ENCODE measurements at regions not wholly inside any gene's neighbourhood (a gene's known extent, or its start where the extent isn't known, plus 50 kb on each side); places are given as distances from the start of the nearest gene placed in this dataset.

- H3K9me2 ChIP-seq (replicated peaks; ENCODE audit: control insufficient read depth, low read length) = no peaks in the 10 kb centered on the region
- H3K9me3 ChIP-seq (ENCODE audit: control insufficient read depth, insufficient read depth, low read length) = no peaks in the 10 kb centered on the region
- H3K36me3 ChIP-seq (ENCODE audit: control insufficient read depth, low read length) = no peaks in the 10 kb centered on the region
- TF ChIP-seq CTCF (IDR thresholded peaks at IDR 0.05; ENCODE audit: low read depth, low read length, poor library complexity, severe bottlenecking) = no peak
- no peak for TF ChIP-seq EZH2phosphoT487 (IDR thresholded peaks at IDR 0.05; ENCODE audit: borderline replicate concordance, low read length)
- H3K79me2 ChIP-seq (ENCODE audit: control insufficient read depth, low read length) = no peaks in the 10 kb centered on the region
- no peaks in the 10 kb centered on the region for H3F3A ChIP-seq (ENCODE audit: control insufficient read depth, insufficient read depth)
- no peaks in the 10 kb centered on the region for H3K27me3 ChIP-seq (ENCODE audit: control insufficient read depth, low read length)
- H3K4me3 ChIP-seq (ENCODE audit: low read length) = no peak overlapping the region
- no peaks in the 10 kb centered on the region for H4K20me1 ChIP-seq (ENCODE audit: control insufficient read depth, insufficient read depth, low read depth, low read length)
- no peak overlapping the region for H3K27ac ChIP-seq (ENCODE audit: low read depth, low read length)
- no peak overlapping the region for H3K4me2 ChIP-seq (ENCODE audit: low read length)
- H3K4me1 ChIP-seq (ENCODE audit: control insufficient read depth, low read length) = no peaks in the 10 kb centered on the region
Measured at GRCh38 chr5:68465934-68466551, 250.5 kb downstream of the PIK3R1 start.

GRCh38 chr5:68467208-68467607 lies 251.7 kb downstream of the PIK3R1 start:
- Histone ChIP-seq H3K4me1 (ENCODE audit: control insufficient read depth, low read length) (no peaks in the 10 kb centered on the region), H3K79me2 (ENCODE audit: control insufficient read depth, low read length) (no peaks in the 10 kb centered on the region), H3K9me2 (replicated peaks; ENCODE audit: control insufficient read depth, low read length) (no peaks in the 10 kb centered on the region), H4K20me1 (ENCODE audit: control insufficient read depth, insufficient read depth, low read depth, low read length) (no peaks in the 10 kb centered on the region), H3F3A (ENCODE audit: control insufficient read depth, insufficient read depth) (no peaks in the 10 kb centered on the region), H3K36me3 (ENCODE audit: control insufficient read depth, low read length) (no peaks in the 10 kb centered on the region), H3K9me3 (ENCODE audit: control insufficient read depth, insufficient read depth, low read length) (no peaks in the 10 kb centered on the region), H3K4me3 (ENCODE audit: low read length) (no peak overlapping the region), H3K4me2 (ENCODE audit: low read length) (no peak overlapping the region), H3K27ac (ENCODE audit: low read depth, low read length) (no peak overlapping the region), H3K27me3 (ENCODE audit: control insufficient read depth, low read length) (no peaks in the 10 kb centered on the region)
- no peak for TF ChIP-seq EZH2phosphoT487 (IDR thresholded peaks at IDR 0.05; ENCODE audit: borderline replicate concordance, low read length)
- TF ChIP-seq CTCF (IDR thresholded peaks at IDR 0.05; ENCODE audit: low read depth, low read length, poor library complexity, severe bottlenecking) = no peak

- Histone ChIP-seq H4K20me1 (ENCODE audit: control insufficient read depth, insufficient read depth, low read depth, low read length) (no peaks in the 10 kb centered on the region), H3K79me2 (ENCODE audit: control insufficient read depth, low read length) (no peaks in the 10 kb centered on the region), H3K9me2 (replicated peaks; ENCODE audit: control insufficient read depth, low read length) (no peaks in the 10 kb centered on the region), H3K9me3 (ENCODE audit: control insufficient read depth, insufficient read depth, low read length) (no peaks in the 10 kb centered on the region), H3K36me3 (ENCODE audit: control insufficient read depth, low read length) (no peaks in the 10 kb centered on the region), H3K4me2 (ENCODE audit: low read length) (no peak overlapping the region), H3K4me1 (ENCODE audit: control insufficient read depth, low read length) (no peaks in the 10 kb centered on the region), H3K27ac (ENCODE audit: low read depth, low read length) (no peak overlapping the region), H3K27me3 (ENCODE audit: control insufficient read depth, low read length) (0 out of 2 replicates have a peak, but pooled peaks cover 1% of the 10 kb centered on the region), H3F3A (ENCODE audit: control insufficient read depth, insufficient read depth) (no peaks in the 10 kb centered on the region), H3K4me3 (ENCODE audit: low read length) (no peak overlapping the region)
- no peak for TF ChIP-seq CTCF (IDR thresholded peaks at IDR 0.05; ENCODE audit: low read depth, low read length, poor library complexity, severe bottlenecking)
- TF ChIP-seq EZH2phosphoT487 (IDR thresholded peaks at IDR 0.05; ENCODE audit: borderline replicate concordance, low read length) = no peak
Measured at GRCh38 chr5:68467794-68468193, 252.2 kb downstream of the PIK3R1 start.

Measured in DOHH2 (cell line).